Astrocyte of the cerebellum (primary cell): ENCODE measurements at regions not wholly inside any gene's neighbourhood (a gene's known extent, or its start where the extent isn't known, plus 50 kb on each side); places are given as distances from the start of the nearest gene placed in this dataset.

Experiments
- DNase-seq: peaks from one replicate; pipeline ENCODE4 v3.0.0-alpha.2; 2011; ENCODE audit warnings: low read depth
- H3K4me3 ChIP-seq: 2 replicates; pipeline ENCODE4 v1.5.1; 2011; ENCODE audit warnings: mild to moderate bottlenecking, low read depth, low read length, moderate library complexity
- in situ Hi-C: cut with HindIII; loops from 2 replicates; pipeline ENCODE4 v1.10.0; 2017; ENCODE audit warnings: low sequenced_read_pairs
- TF ChIP-seq, protein P1 (sequence below): IDR thresholded peaks from 2 replicates; pipeline ENCODE4 v1.5.1; 2012; ENCODE audit warnings: low read length, low read depth, moderate library complexity, mild to moderate bottlenecking; ENCODE audit errors: missing control alignments

DNA sequence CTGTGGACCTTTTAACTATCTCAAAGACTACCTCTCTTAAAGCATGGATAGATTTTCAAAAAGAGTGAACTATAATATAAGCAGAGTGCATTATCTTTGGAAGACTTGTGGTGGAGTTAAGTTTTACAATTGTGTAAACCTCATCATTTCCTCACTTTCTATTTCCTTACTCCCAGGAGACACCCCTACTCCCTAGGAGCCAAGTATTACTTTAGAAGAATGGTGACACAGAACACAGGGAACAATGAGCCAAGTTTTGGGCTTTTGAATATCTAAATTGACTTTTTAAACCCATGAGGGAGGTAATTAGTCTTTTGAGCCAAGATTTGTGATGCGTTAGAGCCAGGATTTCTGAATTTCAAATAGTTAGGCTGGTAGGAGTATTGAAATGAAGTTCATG is 78.9 kb upstream of the UNC5C start:
- in situ Hi-C loops, result no loop called here
- H3K4me3 ChIP-seq, result no peak overlapping the region
- TF ChIP-seq, protein P1, sequence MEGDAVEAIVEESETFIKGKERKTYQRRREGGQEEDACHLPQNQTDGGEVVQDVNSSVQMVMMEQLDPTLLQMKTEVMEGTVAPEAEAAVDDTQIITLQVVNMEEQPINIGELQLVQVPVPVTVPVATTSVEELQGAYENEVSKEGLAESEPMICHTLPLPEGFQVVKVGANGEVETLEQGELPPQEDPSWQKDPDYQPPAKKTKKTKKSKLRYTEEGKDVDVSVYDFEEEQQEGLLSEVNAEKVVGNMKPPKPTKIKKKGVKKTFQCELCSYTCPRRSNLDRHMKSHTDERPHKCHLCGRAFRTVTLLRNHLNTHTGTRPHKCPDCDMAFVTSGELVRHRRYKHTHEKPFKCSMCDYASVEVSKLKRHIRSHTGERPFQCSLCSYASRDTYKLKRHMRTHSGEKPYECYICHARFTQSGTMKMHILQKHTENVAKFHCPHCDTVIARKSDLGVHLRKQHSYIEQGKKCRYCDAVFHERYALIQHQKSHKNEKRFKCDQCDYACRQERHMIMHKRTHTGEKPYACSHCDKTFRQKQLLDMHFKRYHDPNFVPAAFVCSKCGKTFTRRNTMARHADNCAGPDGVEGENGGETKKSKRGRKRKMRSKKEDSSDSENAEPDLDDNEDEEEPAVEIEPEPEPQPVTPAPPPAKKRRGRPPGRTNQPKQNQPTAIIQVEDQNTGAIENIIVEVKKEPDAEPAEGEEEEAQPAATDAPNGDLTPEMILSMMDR, result no peak
- DNase-seq, result no peak

DNA sequence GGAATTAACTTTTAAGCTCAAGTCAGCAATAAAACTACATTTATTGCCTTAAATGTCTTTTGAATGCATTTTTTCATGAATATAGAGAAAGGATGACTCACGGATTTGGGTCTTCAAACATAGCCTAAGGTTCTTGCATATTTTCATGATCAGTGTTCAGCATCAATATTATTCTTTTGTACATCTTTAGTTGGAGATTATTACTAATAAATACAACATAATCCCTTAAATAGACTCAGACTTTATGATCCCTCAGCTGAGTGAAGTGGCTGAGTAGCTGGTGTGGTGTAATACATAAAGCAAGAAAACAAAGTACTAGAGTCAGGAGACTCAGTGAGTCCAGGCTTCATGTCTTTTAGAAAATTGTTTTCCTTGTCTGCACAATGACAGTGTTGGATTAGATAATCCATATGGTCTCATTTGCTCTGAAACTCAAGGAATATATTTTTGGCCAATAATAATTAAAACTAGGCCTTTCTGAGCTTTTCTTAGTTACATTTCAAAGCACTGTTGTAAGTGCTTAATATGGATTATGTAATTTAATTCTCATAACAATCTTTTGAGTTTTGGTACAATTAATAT is 78.3 kb upstream of the UNC5C start:
- H3K4me3 ChIP-seq, result no peak overlapping the region
- TF ChIP-seq, protein P1, result no peak
- in situ Hi-C loops, result no loop called here
- DNase-seq, result no peak

DNA sequence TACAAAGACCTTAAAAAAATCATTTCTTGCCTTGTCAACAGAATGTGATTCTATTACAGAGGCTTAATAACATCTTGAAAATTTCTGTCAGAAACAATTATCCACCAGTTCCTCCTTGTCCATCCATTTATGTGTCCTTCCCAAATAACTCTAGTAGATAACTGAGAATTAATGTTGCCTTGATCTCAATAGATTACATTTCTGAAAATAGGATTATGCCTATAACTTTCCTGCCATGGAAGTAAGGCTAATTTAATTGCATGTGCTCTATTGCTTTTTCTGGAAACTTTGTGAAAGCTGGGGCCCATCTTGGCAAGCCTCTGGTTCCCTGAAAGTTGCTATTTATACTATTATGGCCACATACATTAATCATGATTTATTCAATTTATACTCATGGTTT is 76.2 kb upstream of the UNC5C start:
- TF ChIP-seq, protein P1, result no peak
- no peak overlapping the region for H3K4me3 ChIP-seq
- no peak for DNase-seq
- in situ Hi-C loops, result no loop called here

DNA sequence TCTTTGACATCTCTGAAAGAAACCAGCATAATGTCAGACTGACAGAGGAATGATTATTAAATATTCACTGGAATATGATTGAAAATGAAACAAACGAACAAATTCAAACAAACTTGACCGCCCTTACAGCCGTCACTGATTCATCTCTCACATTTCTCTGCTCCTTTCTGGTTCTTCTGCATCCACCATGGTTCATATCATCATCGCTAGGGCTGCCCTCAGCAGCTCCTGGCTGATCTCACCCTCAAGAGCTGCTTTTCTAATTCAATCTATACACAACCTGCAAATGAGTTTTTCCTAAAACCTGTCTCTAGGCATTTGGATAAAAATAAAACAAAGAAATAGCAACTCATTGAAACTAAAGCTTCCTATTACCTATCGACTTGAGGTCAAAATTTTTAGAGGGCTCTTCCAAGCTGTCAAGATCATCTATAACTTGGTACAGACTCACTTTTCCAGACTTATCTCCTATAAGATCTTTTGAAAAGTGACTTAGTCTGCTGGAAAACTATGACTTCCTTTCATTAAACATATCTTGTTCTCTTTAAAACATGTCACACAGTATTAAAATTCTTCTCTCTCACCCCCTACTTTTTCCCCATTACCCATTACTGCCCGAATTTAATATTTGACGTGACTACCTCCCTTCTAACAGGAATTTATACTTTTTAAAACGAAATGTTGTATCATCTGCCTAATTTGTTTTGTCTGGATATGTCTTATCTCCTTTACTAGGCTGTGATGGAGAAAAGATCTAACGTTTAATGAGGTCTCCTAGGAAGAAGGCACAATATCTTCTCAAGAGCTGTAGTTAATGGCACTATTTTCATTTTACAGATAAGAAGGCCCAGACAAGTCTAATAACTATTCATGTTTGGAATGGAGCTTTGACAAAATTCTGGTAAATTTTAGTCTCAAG is 71.0 kb upstream of the UNC5C start:
- in situ Hi-C loops, result no loop called here
- H3K4me3 ChIP-seq, result no peak overlapping the region
- TF ChIP-seq, protein P1, result no peak
- DNase-seq, result no peak

DNA sequence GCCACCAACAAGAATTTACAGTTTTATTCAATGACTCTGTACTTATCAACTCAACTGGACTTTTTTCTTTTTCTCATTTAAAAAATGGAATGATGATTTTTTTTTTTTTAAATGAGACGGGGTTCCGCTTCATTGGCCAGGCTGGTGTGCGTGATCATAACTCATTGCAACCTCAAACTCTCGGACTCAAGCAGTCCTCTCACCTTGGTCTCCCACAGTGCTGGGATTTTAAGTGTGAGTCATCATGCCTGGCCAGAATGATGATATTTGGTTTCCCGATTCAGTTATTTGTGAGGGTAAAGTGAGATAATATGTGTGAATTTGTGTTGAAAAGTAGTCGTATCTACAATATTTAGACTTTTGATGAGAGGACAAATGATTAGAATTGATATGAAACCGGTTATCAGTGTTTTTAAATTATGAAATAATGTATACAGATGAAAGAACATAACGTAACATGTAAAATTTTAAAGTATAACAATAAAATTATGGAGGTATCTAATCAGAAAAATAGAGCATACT is 66.0 kb upstream of the UNC5C start:
- H3K4me3 ChIP-seq, result no peak overlapping the region
- in situ Hi-C loops, result no loop called here
- TF ChIP-seq, protein P1, result no peak
- DNase-seq, result no peak

DNA sequence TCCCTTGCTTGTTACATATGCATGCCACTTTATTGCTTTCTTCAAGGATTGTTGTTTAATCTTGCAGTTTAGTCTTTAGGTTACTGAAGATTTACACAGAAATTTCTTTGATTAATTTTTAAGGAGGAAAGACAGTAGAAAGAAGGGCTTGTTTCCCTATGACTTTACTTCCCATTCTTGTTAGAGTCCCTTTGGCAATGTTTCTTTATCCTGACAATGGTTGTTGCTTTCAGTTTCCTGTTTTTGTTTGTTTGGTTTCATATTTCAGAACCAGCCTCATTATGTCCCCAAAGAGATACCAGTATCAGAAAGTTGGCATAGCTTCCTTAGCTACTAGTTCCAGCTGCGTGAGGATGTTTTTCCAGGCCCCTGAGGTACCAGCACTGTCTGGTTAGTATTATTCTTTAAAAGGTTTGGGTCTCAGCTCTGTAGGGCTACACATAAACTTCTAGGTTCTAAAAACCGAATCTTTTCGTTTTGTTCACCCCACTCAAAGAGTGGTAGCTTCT is 61.3 kb upstream of the UNC5C start:
- DNase-seq, result no peak
- TF ChIP-seq, protein P1, result no peak
- in situ Hi-C loops, result no loop called here
- H3K4me3 ChIP-seq, result no peak overlapping the region
